Activated CD8-positive, alpha-beta memory T cell treated with anti-CD3 and anti-CD28 coated beads for 48 hours (primary cell): ENCODE measurements at regions not wholly inside any gene's neighbourhood (a gene's known extent, or its start where the extent isn't known, plus 50 kb on each side); places are given as distances from the start of the nearest gene placed in this dataset.
"Not testable (repeated sequence)": the region's sequence is repeated elsewhere in the genome, so short reads cannot be mapped to it uniquely, and the experiment has no call there.

ENCODE experiments used
- DNase-seq, 3 experiments: peaks; one replicate each; pipeline ENCODE4 v3.0.0-alpha.2; 2020; ENCODE audit warnings: low read depth in 2 of 3, low spot score in 2 of 3

GRCh38 chr2:34851804-34852203 is 1252.7 kb upstream of the FAM98A start:
- no peak for DNase-seq

GRCh38 chr2:34849827-34850226 is 1250.7 kb upstream of the FAM98A start:
- no peak for DNase-seq

GRCh38 chr2:34848691-34849090 is 1249.6 kb upstream of the FAM98A start:
- DNase-seq = no peak

GRCh38 chr2:34848132-34848531 is 1249.0 kb upstream of the FAM98A start:
- no peak for DNase-seq

- DNase-seq = no peak
These were observed 1245.5 kb upstream of the FAM98A start for GRCh38 chr2:34844629-34845028.

- no peak for DNase-seq
These were observed 1239.3 kb upstream of the FAM98A start for GRCh38 chr2:34838408-34838807.

GRCh38 chr2:34836361-34836760 is 1237.3 kb upstream of the FAM98A start:
- DNase-seq = no peak

DNA sequence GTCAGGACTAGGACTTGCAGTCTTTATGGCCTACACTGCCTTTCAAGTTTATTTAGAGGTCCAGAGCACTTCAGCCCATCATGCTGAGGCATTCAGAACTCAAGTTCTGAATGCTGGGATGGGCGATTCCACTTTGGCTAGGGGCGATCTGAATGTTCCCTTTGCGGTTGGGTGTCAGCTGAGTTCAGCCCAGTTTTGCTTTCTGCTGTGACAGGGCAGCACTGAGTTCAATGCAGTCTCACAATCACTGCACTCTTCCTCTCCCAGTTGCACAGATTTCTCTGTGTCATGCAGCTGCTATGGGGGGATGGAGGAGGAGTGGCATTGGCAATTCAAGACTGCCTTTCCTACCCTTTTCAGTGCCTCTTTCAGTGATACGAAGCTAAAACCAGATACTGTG is 1232.0 kb upstream of the FAM98A start:
- DNase-seq = no peak

DNA sequence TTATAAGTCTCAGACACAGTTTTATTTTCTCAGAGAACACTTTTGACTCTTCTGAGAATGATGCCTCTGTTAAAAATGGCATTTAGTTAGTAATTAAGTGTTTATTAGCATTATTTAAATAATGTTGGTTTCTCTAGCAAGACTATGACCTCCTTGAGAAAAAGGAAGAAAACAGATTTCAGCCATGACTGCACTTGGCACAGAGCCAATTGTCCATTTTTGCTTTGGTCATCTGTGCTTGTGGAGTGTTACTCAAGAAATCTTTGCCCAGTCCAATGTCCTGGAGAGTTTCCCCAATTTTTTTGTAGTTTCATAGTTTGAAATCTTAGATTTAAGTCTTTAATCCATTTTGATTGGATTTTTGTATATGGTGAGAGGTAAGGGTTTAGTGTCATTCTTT is 1229.4 kb upstream of the FAM98A start:
- DNase-seq = no peak

DNA sequence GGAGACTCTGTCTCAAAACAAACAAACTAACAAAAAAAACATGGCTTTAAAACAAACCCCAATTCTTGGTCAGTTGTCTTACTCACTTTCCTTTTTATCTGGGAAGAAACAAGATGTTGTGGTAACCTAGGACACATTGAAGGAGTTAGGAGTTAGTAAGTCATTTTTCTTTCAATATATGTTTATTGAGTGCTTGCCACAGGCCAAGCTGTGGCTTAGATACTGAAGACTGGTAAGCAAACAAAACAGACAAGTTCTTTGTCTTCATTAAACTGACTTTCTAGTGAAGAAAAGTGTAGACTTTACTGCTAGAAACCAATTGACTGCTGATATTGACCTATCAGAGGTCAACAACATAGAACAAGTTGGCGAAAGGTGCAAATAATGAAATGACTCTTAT is 1228.3 kb upstream of the FAM98A start:
- DNase-seq = no peak

GRCh38 chr2:34825686-34826085 is 1226.6 kb upstream of the FAM98A start:
- DNase-seq = no peak

DNA sequence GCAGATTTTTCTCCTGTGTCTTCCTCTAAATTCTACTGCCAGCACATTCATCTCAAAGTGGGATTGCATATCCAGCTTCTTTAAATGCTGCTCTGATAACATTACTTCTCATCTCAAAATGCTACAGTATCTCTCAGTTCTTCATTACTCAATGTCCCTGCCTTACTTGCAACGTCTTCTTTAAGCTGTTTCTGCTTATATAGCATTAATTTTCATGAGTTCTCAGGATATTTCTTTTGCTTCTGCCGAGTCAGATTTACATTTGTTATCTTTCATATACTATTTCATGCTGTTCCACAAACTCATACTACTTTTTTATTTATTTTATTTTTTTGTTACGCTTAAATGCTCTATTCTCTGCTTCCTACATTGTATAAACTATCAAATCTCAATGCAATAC is 1223.5 kb upstream of the FAM98A start:
- DNase-seq = no peak

DNA sequence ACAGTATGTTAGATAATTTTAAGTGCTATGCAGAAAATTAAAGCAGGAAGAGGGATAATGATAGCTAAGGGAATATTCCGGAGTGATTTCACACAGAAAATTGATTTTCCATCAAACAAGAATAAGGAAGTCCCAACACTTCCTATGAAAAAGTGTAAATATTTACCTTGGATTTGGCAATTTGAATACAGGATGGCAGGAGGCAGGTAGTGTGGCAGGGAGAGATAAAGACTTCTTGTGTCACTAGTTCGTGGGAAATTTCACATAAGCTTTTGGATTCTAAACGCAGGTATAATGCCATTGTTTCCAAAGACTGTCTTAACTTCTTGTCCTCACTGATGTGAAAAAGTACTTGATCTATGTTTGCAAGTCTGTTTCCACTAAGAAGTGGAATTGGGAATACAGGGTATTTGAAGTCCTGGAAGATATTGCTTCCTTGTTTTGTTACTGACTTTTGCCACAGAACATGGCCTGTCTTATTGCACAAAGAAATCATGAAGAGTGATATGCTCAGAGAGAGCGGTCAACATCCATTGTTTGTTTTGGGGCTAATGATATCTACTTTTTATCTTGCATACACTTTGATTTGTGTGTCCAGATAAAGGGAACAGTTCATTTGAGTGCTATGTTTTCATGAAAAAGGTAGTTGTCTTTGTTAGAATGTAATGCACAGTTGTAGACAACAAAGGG is 1216.1 kb upstream of the FAM98A start:
- no peak for DNase-seq

DNA sequence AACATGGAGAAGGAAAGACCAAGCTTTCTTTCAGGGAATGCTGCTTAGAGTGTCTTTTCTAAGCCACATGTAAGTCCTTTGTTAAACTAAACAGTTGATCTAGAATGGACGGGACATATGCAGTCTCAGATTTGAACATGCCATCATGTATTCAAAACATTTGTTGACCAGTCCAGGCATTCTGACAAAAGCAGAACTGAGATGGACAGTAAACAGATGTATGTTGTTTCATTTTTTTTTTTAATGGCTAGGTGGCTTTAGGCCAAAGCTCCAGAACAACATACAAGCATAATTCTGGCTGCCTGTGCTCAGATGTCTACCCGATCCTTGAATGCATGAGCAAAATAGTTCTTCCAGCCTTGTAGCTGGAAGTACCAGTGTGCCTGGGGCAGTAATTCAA is 1211.4 kb upstream of the FAM98A start:
- DNase-seq = no peak

GRCh38 chr2:34808426-34808825 is 1209.3 kb upstream of the FAM98A start:
- DNase-seq = no peak

DNA sequence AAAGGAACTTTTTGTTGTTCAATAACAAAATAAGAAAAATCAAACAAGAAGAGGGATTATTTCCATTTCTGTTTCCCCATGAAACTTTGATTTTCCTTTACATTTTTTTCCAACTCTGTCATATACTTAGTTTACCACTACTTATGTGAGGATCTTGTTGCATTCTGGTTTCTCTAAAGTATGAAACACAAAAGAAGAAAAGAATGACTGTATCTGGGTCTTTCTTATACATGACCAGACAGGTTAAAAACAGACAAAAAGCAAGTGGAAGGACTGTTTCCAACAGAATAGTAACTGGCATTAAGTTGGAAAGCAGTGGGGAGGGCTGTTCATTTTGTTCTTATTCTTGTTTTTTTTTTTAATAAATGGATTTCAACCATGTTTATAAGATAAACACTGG is 1207.8 kb upstream of the FAM98A start:
- DNase-seq = no peak

DNA sequence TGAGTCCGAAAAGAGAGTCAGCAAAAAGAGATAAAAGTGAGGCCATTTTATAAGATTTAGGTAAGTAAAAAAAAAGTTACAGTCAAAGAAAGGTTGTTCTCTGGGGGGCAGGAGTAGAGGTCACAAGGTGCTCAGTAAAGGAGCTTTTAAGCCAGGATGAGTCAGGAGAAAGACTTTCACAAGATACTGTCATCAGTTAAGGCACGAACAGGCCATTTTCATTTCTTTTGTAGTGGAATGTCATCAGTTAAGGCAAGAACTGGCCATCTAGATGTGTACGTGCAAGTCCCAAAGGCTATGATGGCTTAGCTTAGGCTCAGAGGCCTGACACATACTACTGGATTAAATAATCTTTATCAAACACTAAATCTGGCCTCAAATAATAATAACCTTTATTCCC is 1207.3 kb upstream of the FAM98A start:
- no peak for DNase-seq

- no peak for DNase-seq
These were observed 1200.5 kb upstream of the FAM98A start for GRCh38 chr2:34799556-34799955.

DNA sequence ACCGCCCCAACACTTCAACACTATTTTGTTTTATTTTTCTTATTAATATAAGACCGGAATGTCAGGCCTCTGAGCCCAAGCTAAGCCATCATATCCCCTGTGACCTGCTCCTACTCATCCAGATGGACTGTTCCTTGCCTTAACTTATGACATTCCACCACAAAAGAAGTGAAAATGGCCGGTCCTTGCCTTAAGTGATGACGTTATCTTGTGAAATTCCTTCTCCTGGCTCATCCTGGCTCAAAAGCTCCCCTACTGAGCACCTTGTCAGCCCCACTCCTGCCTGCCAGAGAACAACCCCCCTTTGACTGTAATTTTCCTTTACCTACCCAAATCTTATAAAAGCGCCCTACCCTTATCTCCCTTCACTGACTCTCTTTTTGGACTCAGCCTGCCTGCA is 1196.5 kb upstream of the FAM98A start:
- not testable (repeated sequence) for DNase-seq

GRCh38 chr2:34789169-34789568 is 1190.1 kb upstream of the FAM98A start:
- no peak for DNase-seq

GRCh38 chr2:34787341-34787740 is 1188.2 kb upstream of the FAM98A start:
- DNase-seq = no peak

DNA sequence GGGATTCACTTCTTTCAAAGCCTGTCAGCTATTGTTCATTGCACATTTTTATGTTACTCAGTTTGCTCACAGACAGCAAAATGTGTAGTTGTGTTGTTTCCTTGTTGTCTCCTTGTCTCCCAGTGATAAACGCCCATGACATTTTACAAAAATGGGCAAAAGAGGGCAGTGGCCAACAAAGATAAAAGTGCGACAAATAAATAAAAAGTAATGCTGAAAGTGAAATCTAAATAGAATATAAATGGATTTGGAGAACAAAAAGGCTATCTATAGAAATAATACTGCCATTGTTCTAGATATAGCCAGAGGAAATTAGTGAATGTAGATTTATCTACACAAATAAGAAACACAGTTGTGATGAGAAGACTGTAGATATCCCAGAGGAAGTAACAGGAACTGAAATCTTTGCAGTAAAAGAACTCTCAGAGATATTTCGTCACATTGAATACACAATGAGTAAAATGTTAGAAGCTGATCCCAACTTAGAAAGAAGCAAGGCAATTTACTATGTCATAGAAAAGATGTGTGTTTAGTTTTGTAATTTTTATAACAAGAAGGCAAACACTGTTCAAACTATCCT is 1186.2 kb upstream of the FAM98A start:
- DNase-seq = no peak

GRCh38 chr2:34784701-34785100 is 1185.6 kb upstream of the FAM98A start:
- no peak for DNase-seq
